ENCODE measurements at regions not wholly inside any gene's neighbourhood (a gene's known extent, or its start where the extent isn't known, plus 50 kb on each side); places are given as distances from the start of the nearest gene placed in this dataset.
A peak's percentile ranks its signal among the peaks of the same experiment; 100 is the strongest.
"Not testable (repeated sequence)": the region's sequence is repeated elsewhere in the genome, so short reads cannot be mapped to it uniquely, and the experiment has no call there.

GRCh38 chr3:178206521-178206920, 329.7 kb upstream of the KCNMB2 start:
- no peak for DNase-seq (ENCODE audit: low read depth)

GRCh38 chr3:178207161-178207560, 329.1 kb upstream of the KCNMB2 start:
- not testable (repeated sequence) for DNase-seq (ENCODE audit: low read depth)

- DNase-seq (ENCODE audit: low read depth): not testable (repeated sequence)
Observed at GRCh38 chr3:178207627-178208026, 328.6 kb upstream of the KCNMB2 start.

GRCh38 chr3:178209116-178209515, 327.1 kb upstream of the KCNMB2 start:
- not testable (repeated sequence) for DNase-seq (ENCODE audit: low read depth)

- DNase-seq (ENCODE audit: low read depth): not testable (repeated sequence)
Observed at GRCh38 chr3:178209618-178210017, 326.6 kb upstream of the KCNMB2 start.

GRCh38 chr3:178211086-178211485, 325.1 kb upstream of the KCNMB2 start:
- DNase-seq (ENCODE audit: low read depth): peak; percentile 23

- DNase-seq (ENCODE audit: low read depth): peak; percentile 10
Observed at GRCh38 chr3:178217479-178217878, 318.8 kb upstream of the KCNMB2 start.

DNA sequence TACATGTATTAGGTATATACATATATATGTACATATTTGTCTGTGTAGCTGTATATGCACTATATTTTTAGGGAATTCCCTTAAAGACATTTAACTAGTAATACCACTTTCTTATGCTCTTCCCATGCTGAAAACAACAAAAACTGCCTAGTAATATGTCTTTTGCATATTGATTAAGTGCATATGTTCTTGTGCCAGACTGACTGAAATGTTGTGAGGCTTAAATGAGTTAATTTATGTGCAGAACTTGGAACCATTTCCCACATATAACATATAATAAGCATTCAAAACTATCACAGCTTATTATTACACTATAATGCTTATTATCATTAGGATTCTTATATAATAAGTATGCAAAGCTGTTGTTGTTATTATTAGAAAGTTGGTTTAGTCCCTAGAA, 318.0 kb upstream of the KCNMB2 start:
- no peak for DNase-seq (ENCODE audit: low read depth)

DNA sequence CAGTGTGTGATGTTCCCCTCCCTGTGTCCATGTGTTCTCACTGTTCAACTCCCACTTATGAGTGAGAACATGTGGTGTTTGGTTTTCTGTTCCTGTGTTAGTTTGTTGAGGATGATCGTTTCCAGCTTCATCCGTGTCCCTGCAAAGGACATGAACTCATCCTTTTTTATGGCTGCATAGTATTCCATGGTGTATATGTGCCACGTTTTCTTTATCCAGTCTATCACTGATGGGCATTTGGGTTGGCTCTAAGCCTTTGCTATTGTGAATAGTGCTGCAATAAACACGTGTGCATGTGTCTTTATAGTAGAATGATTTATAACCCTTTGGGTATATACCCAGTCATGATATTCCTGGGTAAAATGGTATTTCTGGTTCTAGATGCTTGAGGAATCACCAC, 316.6 kb upstream of the KCNMB2 start:
- DNase-seq (ENCODE audit: low read depth): not testable (repeated sequence)

GRCh38 chr3:178223876-178224275, 312.4 kb upstream of the KCNMB2 start:
- peak; percentile 92 for DNase-seq (ENCODE audit: low read depth)

DNA sequence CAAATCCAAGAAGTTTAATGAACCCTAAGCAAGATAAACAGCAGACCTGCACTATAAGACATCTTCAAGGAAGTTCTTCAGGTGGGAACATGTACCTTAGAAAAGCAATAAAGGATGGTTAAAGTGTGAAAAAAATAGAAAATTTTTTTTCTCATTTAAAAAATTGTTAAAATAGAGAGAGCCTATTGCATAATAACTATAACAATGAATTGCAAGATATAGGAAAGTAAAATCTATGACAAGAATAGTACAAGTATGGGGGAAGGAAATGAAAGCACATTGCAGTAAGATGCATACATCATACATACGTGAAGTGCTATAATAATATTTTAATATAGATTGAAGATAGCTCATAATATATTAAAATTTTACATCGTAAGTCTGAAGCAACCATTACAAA, 310.1 kb upstream of the KCNMB2 start:
- DNase-seq (ENCODE audit: low read depth): no peak

GRCh38 chr3:178231645-178232044, 304.6 kb upstream of the KCNMB2 start:
- no peak for DNase-seq (ENCODE audit: low read depth)

DNA sequence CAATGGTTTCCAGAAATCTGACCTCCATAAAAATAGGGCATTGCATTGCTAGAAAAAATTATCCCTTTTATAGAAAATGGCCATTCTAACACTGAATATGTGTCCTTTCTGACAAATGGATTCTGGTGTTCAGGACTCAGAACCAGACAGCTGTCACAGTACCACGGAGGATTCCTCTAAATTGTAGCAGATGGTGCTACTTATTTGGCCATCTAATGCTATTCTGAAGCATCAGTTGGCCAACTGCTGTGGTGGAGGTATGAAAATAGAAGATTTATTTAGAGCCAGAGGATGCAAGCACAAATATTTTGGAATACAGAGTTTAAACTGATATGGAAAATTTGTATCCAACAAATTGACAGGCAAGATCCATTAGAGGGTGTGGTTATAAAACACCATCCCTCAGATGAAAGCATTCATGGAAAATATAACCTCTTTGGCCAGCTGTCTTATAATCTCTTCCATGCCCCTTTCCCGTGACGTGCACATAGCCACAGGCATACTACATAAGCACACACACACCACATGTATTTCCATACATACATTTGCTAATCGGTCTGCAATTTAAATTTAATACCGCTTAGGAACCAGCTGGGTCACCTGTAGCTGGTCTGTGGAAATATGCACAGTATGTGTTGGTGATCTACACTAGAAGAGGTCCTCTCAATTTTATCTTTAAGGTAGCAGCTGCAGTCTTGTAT, 302.7 kb upstream of the KCNMB2 start:
- no peak for DNase-seq (ENCODE audit: low read depth)

- DNase-seq (ENCODE audit: low read depth): peak; percentile 89
Observed at GRCh38 chr3:178236555-178237277, 299.5 kb upstream of the KCNMB2 start.

- DNase-seq (ENCODE audit: low read depth): no peak
Observed at GRCh38 chr3:178238179-178238578, 298.1 kb upstream of the KCNMB2 start.

DNA sequence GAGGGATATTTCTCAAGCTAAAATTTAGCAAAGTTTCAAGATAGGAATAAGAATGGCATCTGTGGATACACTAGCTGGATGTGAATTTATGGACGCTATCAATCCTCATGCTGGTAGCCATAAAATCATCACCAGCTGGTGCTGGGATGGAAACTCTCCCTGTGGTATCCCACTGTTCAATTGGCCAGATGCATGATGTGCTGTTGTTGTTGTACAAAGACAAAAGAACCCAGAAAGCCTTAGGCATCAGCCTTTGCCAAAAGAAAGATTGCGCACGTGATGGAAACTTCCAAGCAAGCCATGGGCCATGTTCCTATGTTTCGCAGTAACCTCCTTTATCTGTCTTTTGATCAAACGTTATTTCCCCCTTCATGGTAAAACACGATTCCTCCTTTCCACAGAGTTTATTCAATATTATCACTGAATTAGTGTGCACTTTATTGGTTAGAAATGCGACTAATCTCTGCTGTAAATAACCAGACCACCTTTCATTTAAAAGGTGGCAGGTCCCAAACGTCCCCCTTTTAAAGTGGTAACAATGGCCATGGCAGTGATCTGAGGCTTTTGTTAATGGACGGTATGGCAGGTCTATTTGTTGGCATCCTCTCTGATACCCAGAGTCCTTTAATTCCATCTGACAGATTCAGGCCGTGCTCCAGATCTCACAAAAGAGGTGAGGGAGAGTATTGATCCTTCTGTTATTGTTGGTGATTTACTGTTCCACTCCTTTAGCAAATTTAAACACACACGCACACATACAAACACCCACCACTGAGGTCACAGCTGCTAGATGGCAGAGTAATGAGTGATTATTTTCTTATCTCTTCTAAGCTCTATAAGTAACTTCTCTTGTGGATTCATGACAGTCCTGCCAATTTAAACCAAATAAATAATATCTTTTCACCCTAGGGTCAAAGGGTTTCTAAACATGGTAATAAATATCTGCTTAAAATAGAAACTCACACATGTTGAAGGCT, 291.2 kb upstream of the KCNMB2 start:
- peak; percentile 30 for DNase-seq (ENCODE audit: low read depth)

- DNase-seq (ENCODE audit: low read depth): no peak
Observed at GRCh38 chr3:178246004-178246403, 290.2 kb upstream of the KCNMB2 start.

DNA sequence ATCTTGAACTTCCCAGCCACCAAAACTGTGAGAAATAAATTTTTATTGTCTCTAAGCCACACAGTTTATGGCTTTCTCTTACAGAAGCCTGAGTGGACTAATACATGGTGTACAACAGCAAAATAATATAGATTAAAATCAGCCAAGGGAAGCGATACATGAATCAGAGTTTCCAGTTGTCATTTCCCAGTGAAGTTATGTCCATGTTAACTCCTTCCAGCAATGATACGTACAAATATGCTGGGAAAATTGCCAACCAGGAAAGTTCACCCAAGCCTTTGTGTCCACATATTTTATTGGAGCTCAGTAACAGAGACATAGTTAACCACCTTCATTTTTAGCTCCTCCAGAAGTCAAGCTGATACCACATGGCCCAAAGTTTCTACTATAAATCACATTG, 280.9 kb upstream of the KCNMB2 start:
- peak; percentile 67 for DNase-seq (ENCODE audit: low read depth)

- no peak for DNase-seq (ENCODE audit: low read depth)
Observed at GRCh38 chr3:178257491-178257890, 278.7 kb upstream of the KCNMB2 start.

DNA sequence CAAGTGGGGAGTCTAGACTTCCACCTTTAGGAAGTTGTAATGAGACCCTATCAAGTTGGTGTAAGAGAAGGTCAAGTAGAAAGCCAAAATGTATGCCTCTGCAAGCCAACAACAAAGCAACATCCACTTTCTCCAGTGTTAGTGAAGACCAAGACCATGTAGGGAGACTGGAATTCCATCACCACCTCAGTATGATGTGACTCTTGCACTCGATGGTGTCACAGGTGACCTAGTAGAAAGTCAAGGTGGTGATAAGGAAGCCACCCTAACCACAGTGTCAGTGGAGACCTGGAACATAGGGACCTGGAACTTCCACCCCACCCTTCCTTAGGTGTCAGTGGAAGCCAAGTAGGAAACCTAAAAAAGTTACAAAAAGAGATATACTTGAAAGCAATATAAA, 278.1 kb upstream of the KCNMB2 start:
- no peak for DNase-seq (ENCODE audit: low read depth)

- no peak for DNase-seq (ENCODE audit: low read depth)
Observed at GRCh38 chr3:178259703-178260102, 276.5 kb upstream of the KCNMB2 start.

GRCh38 chr3:178260887-178261565, 275.2 kb upstream of the KCNMB2 start:
- peak; percentile 79 for DNase-seq (ENCODE audit: low read depth)

Measured in amniotic epithelial cell (primary cell).